ENCODE measurements at regions not wholly inside any gene's neighbourhood (a gene's known extent, or its start where the extent isn't known, plus 50 kb on each side); places are given as distances from the start of the nearest gene placed in this dataset.
"Not testable (repeated sequence)": the region's sequence is repeated elsewhere in the genome, so short reads cannot be mapped to it uniquely, and the experiment has no call there.

DNA sequence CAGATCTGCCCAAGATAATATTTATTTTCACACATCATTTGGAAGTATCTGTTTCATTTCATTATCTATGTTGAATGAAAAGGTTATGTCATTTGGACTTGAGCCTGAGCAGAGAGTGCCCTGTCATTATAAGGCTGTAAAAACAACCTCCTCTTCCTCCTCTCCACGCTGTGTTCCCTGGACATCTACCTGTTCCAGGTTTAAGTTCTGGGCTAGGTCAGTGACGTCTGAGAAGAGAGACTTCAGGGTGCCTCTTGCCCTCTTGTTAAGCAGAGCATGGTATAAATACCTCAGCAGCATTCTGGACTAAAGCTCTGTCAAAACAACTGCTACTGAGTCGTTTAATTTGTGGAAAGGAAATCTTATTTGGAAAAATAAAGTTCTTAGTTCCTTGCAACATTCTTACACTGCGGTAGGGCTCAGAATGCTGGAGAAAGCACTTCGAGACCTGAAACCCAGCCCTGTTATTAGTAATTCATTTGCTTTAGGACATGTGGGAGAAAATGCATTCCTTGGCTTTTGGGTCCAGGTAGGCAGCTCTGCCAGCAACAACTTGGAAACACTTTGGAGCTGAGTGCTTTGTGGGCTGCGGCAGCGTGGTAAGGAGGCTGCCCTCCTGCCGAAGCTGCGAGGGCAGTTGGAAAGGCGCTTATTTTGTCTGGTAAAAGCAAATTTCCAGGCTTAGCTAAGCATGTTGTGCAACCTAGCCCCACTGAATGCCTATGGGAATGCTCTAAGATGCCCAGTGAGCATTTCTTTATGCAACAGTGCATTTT is 91.8 kb upstream of the NEDD4L start:
- DNase-seq, result no peak

DNA sequence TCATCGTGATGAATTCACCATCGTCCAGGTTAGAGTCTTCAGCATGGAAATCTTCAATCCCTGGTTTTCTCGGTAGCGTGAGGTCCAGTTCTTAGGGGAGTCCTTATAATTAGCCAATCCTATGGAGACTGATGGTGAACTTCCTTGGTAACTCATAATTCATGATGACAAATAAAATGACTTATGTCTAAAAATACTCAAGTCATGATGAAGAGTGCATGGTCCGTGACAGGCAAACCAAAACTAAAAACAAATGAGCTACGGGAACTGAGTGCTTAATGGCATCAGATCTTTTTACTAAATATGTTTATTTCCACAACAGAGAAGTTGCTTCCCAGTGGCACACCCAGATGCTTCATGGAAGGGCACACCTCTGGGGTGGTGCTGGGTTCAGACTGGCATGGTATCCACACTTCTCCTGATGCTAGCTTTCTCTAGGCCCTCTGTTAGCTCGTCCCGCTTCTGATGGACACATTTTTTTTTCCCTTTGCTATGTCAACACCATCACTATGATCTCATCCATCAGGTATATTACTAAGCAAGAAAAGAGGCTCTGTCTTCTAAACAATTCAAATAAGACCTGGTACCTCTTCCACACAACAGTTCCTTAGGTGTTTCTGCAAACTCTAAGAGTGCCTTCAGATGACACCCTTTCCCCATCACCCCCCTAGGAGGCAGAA is 92.8 kb upstream of the NEDD4L start:
- no peak for DNase-seq

DNA sequence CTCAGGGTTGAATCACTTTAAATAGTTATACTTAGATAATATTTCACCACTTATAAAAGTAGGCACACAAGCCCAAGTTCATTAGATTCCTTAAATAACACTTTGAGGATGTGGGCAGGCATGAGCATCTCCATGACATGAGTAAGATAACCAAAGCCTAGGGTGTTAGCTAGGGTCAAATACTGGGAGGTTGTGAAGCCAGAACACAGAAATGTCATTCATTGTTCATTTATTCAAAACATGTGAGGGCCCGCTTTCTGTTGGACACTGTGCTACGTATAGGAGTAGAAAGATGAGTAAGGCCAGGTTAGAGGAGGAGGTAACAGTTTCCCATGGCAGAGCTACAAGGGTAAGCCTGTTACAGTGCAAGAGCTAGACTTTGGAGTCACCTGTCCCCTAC is 93.5 kb upstream of the NEDD4L start:
- no peak for DNase-seq

DNA sequence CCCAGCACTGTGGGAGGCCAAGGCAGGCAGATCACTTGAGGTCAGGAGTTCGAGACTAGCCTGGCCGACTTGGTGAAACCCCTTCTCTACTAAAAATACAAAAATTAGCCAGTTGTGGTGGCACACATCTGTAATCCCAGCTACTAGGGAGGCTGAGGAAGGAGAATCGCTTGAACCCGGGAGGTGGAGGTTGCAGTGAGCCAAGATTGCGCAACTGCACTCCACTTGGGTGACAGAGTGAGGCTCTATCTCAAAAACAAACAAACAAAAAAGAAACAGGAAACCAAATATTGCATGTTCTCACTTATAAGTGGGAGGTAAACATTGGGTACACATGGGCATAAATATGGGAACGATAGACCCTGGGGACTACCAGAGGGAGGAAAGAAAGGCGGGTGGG is 94.7 kb upstream of the NEDD4L start:
- not testable (repeated sequence) for DNase-seq

DNA sequence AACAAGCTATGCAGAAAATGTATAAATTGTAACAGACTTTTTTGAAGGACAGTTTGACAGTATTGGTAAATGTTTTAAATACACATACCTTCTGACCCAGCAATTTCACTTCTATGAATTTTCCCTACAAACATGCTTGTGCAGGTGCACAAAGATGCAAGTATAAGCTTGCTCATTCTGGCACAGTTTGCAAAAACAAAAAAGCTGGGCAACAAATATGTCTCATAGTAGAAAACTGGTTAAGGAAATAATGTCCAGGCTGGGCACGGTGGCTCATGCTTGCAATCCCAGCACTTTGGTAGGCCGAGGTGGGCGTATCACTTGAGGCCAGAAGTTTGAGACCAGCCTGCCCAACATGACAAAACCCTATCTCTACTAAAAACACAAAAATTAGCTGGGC is 96.9 kb upstream of the NEDD4L start:
- no peak for DNase-seq

DNA sequence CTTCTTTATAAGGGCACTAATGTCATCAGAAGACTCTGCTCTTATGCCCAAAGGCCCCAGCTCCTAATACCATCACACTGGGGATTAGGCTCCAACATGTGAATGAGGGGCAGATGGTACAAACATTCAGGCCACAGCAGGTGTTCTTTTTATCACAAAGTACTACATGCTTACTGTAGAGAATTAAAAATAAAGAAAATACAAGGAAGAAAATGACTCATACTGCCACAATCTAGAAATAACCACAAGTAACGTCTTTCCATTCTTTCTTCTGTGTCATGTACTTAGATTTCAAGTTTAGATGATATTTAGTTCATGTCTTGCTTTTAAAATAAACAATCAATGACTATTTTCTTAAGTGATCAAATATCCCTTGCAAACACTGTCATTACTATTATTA is 100.3 kb upstream of the NEDD4L start:
- DNase-seq, result no peak

DNA sequence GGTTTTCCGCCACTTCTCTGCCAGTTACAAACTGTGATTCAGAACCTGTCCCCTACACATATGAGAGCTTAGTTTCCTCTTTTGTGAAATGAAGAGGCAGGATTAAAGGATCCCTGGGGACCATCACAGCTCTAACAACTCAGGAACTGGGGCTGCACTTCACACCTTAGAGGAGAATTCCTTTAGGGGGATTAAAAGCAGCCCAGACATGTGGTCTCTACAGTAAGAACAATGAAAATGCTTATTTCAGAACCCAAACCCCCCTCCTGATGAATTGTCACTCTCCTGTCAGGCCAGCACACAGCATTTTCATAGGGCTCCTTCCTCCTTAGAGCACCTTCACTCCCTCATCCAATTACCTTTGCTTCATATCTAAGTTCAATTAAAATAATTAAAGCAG is 101.5 kb upstream of the NEDD4L start:
- no peak for DNase-seq

DNA sequence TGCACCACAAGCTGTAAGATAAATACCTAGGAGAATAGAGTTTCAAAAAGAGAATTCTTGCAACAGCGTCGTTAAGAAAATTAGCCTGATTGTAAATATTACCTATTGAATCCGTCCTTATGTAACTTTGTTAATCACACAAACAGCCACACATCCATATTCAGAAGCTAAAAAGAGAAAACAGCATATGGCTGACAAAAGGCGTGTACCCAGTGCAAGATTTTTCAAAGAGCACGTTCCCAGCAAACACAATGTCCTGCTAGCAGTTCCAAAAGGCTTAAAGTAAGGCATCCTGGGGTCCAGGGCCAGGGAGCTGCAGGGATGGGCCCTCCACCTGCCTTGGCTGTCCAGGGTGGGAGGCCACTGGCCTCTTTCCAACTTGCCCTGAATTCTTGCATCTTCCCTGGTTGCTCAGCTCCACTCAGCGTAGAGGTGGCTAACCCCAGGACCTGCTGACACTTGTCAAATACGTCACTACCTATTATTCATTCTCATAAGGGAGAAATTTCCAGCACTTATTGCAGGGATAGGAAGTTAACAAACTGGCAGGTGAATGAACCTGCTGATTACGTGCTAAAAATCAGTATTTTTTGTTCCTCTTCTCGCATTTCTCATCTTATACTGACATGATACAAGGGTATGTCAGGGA is 102.1 kb upstream of the NEDD4L start:
- no peak for DNase-seq

DNA sequence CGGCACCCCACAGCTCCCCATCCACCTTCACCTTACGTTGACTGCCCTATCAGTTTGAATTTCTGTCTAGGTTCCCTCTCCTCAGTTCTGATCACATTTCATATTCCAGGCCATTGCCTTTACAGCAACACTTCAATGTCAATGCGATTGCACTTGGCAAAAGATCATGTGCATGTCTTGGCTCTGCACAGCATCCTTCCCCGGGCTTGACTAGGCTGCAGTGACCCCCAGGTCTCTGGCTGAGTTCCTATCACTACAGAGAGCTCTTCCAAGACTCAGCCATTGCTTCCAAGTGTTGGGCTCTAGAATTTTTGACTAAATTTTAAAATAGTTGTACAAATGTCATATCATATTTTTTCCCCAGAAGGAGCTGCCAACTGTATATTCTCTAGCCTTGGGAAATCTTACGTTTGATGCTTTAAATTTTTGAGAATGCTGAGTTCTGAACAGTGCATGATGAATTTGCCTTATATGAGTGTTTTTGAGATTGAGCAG is 103.8 kb upstream of the NEDD4L start:
- no peak for DNase-seq

DNA sequence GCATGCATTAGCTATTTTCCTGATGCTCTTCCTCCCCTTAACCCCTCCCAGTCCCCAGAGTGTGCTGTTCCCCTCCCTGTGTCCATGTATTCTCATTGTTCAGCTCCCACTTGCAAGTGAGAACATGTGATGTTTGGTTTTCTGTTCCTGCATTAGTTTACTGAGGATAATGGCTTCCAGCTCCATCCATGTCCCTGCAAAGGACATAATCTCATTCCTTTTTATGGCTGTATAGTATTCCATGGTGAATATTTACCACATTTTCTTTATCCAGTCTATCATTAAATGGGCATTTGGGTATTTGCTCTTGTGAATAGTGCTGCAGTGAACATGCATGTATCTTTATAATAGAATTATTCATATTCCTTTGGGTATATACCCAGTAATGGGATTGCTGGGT is 109.7 kb upstream of the NEDD4L start:
- DNase-seq, result not testable (repeated sequence)

DNA sequence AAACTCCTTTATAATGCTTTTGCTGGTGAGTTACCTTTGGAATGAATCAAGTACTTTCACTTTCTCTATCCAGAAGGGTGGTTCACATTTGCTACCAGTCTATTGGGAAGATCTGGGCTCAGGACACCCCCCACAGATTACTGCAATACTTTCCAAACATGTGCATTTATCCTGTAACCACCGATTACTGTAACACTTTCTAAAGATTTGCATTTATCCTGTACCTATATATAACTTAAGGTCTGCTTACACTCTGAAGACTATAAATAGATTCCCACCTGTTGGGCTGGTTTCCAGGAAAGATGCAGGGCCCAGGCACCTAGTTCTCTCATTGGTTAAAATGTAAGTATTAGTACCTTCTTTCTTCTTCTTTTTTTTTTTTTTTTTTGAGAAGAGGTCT is 113.0 kb upstream of the NEDD4L start:
- DNase-seq, result no peak

DNA sequence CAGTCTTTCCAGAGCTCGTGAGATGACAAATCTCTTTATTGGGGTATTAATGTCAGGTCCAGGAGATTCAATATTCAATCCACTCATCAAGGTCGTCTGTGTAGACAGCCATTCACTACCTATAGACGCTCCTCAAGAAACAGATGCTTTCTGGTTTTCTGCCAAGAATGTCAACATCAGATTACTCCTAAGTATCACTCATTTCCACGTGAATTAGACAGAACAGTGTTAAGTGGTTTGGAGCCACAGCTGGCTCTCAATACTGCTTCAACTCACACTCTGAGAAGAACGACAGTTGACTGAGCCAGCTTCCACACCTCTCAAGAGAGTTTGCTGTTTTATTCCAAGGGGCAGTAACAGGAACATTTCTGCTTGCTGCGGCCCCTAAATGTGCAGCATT is 113.5 kb upstream of the NEDD4L start:
- DNase-seq, result no peak

DNA sequence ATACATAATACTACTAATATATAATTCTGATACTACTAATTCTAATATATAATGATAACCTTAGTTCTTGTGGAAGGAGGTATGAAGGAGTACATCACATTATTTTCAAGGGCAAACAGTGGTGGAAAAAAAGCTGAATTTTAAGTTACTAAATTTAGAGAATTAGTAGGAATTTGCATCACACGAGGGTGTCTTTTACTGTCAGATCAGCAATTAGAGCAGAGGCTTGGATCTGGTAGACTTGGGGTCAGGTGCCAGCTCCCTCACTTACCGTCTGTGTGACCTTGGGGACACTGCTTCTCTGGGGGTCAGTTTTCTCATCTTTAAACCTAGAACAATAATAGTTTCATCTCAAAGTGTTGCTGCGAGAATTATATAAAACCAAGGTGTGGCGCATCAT is 114.1 kb upstream of the NEDD4L start:
- DNase-seq, result no peak

DNA sequence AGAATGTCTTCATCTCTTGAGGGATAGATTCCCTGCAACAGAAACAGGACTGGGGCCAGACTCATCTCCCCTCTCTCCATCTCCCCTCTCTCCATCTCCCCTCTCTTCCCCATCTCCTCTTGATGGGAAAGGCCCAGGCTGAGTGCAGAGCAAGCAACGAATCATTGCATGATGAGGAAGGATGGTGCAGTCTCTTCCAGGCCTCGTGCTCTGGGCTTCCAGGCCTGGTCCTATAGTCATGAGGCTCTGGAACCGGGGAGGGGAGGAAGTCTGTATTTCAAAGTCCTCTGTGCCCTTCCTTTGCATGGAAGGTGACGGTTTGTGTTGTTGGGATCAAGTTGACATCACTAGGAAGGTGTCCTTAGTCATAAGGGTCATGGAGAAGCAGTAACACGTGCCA is 115.6 kb upstream of the NEDD4L start:
- DNase-seq, result no peak

DNA sequence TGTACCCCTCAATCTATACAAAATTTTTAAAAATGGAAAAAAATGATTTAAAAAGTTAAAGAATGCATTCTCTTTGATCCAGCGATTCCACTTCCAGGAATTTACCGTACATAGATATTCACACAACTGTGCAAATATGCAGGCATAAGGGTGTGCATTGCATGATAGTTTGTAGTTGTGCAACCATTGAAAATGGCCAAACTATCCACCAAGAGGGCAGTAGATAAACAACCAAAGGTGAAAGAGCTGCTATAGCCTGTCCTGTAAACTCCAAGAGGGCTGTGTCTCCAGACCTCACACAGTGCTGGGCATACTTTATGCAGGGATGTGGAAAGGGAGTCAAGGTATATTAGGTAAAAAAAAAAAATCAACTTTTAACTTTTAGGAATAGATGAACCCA is 116.5 kb upstream of the NEDD4L start:
- DNase-seq, result no peak

DNA sequence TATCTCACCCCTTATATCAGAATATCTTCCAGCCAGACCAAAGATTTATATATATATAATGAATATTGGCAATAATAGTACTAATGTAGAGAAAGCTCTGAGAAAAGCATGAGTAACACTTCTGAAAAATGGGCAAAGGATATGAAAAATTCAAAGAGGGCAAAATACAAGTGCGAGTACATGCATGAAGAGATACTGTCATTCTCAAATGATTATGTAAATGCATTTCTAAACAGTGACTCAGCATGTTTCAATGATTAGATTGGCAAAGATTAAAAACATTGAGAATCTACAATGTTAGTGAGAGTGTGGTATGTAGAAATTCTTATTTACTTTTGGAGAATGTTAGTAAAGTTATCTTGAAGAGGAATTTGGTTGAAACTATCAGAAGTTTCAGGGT is 118.3 kb upstream of the NEDD4L start:
- DNase-seq, result no peak

DNA sequence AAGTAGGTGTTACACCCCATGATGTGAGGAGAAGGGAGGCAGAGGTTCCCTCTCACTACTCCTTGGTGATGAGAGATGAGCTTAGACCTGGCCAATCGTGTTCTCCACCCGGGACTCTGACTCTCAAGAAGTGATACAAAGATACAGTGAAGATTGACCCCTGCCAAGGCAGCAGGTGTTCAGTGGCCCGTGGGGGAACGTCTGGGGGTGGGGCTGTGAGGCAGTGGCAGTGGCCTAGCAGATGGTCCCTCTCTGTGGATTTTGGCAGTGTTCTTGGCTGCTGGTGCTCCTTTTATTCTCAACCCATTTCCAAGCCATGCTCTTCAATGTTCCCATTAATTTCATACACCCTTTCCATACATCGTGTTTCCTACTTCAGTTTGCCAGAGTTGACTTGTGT is 120.4 kb upstream of the NEDD4L start:
- DNase-seq, result no peak

DNA sequence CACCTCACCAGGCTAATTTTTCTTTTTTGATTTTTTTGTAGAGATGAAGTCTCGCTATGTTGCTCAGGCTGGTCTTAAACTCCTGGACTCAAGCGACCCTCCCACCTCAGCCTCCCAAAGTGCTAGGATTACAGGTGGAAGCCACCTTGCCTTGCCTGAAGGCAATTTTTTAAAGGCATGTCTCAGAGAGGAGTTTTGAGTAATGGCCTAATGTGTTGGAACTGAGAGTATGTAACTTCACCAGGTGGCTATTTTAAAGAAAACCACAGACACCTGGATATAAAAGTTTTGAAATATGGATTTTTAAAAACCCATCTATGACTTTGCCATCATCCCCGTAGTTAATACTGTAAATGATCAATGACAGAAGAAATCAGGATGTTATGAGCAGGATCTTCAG is 119.8 kb upstream of the ATP8B1 start:
- DNase-seq, result no peak

DNA sequence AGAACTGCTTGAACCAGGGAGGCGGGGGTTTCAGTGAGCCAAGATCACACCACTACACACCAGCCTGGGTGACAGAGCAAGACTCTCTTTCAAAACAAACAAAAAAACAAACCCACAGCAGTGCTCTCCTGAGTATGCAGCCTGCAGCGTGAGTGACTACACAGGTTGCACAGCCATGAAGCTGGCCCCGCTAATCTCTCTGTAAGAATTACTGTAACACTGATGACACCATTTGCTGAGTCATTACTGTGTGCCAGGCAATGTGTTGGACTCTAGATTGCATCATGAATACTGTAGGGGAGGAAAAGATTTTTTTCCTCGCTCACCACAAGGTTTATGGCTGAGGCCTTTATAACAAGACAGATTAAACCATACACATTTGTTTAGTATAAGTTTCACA is 118.6 kb upstream of the ATP8B1 start:
- DNase-seq, result no peak

DNA sequence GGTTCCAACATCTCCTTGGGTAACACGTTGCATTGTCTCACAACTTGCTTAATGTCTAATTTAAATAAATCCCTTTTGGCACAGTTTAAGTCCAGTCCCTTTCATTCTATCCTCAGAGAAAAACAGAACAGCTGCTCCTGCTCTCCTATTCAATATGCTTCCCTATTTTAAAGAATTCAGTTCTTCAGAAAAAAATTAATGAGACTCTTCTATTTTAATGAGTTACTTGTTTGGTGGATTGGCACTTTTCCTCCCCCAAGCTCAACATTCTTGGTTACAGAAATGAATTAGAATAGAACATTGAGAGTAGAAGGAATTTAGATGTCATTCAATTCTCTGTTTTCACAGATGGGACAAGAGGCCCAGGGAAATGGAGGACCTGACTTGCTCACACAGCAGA is 116.9 kb upstream of the ATP8B1 start:
- DNase-seq, result no peak

DNA sequence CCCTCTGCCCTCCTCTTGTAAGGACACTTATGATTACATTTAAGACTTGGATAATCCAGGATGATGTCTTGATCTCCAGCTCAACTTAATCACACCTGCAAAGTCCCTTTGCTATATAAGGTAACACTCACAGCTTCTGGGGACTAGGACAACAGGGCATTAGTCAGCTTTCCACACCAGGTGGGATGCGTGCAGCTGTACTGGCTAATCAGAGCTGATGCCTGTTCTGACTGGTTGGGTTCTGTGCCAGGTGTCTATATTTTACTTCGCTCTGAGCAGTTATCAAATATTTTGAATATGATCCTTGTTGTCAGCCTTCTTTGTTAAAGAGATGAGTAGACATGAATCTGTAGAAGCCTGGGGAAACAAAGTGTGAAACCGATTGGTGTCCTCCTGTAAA is 115.5 kb upstream of the ATP8B1 start:
- no peak for DNase-seq

DNA sequence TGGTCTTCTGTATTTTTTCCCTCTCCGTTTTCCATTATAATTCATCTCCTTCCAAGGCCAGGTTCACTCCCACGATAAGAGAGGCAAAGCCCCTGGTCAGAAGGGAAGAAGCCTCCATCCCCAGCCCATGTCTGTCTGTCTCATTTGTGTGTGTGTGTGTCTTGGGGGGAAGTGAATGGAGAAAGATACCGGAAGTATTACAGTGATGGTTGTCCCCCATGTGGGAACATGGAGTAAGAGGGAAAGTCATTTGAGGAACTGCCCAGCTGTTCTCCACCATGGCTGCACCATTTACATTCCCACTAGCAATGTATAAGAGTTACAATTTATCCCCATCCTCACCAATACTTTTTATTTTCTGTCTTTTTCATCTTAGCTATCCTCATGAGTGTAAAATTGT is 113.6 kb upstream of the ATP8B1 start:
- no peak for DNase-seq

DNA sequence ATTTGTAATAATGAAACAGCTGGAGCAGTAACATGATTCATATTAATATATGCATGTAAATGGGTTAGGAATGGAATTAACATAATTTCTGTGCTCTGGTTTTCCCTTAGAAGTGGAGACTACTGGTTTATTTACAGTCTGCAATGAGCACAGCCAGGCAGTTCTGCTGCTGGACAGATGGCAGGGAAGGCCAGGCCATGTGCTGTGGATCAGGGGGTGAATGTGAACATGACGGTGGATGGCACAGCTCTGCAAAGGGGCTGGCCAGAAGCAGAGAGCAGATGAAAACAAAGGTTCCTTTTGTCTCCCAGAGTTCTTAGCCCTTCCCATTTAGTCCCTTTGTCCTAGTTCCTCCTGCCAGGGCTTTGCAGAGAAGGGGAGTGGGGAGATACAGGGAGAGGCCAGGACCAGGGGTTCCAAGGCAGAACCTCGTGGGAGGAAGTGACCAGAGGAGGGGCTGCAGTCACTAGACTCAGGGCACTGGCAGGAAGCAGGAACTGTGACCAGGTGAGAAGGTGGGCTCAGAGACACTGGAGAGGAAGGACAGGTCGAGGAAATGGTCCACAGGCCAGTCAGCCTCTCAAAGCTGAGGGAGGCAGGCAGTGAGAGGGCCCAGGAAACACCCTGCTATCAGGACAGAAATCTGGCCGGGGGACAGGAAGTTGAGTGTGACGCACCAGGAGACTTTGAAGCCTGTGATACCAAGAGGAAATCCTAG is 112.9 kb upstream of the ATP8B1 start:
- DNase-seq, result no peak

DNA sequence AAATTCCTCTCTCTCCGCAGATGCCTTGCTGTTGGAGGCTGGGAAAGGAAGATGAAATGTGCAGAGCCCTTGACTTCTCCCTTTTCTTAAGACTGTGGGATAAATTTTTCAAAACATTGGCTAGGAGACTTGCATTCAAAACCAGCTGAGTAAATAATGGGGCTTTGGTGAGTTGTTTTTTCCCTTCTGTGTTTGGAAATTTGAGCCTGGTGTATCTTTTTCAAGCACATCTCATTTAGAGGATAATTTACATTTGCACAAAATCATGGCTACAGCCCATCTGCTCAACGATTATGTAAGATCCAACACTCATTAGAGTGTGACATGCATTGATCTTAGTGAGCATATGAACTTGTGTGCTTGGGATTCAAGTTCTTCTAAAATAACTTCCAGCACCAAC is 112.1 kb upstream of the ATP8B1 start:
- DNase-seq, result no peak
